Keratinocyte (primary cell): ENCODE measurements at regions not wholly inside any gene's neighbourhood (a gene's known extent, or its start where the extent isn't known, plus 50 kb on each side); places are given as distances from the start of the nearest gene placed in this dataset.

ENCODE experiments used
- DNase-seq: peaks from one replicate; pipeline ENCODE4 v3.0.0-alpha.2; 2011; ENCODE audit warnings: low read depth, missing footprints, low spot score
- FAIRE-seq: peaks from 2 replicates; lab custom pipeline; 2011; peaks lifted over from hg19 to GRCh38; lab: Jason Lieb, UNC
- H2AFZ ChIP-seq: 2 replicates; pipeline ENCODE4 v1.6.0; 2012; ENCODE audit warnings: low read length, control low read depth, inconsistent platforms; ENCODE audit not compliant: control insufficient read depth
- H3K27ac ChIP-seq: 2 replicates; pipeline ENCODE4 v1.5.1; 2011; ENCODE audit warnings: low read length; ENCODE audit not compliant: control insufficient read depth, insufficient read depth
- H3K27me3 ChIP-seq: 3 replicates; pipeline ENCODE4 v1.6.0; 2011; ENCODE audit warnings: low read length; ENCODE audit not compliant: control insufficient read depth, insufficient read depth; ENCODE audit errors: extremely low read depth
- H3K36me3 ChIP-seq, 2 experiments: 2 replicates in 1 of 2; 3 replicates in 1 of 2; pipeline ENCODE4 v1.5.1; 2011; ENCODE audit warnings: low read length in 2 of 2, mild to moderate bottlenecking in 1 of 2; ENCODE audit not compliant: control insufficient read depth in 2 of 2, insufficient read depth in 2 of 2; ENCODE audit errors: extremely low read depth in 1 of 2
- H3K4me1 ChIP-seq: 3 replicates; pipeline ENCODE4 v1.5.1; 2011; ENCODE audit warnings: low read length; ENCODE audit not compliant: control insufficient read depth, insufficient read depth; ENCODE audit errors: extremely low read depth
- H3K4me2 ChIP-seq: 3 replicates; pipeline ENCODE4 v1.6.0; 2011; ENCODE audit warnings: low read depth, low read length; ENCODE audit not compliant: control insufficient read depth, insufficient read depth; ENCODE audit errors: extremely low read depth
- H3K4me3 ChIP-seq, 3 experiments: fragments of 200-600 bp in 1 of 3; sonication (generic) in 1 of 3; 2 replicates in 2 of 3; 3 replicates in 1 of 3; pipeline ENCODE4 v1.5.1; 2011 to 2016; ENCODE audit warnings: low read length in 3 of 3, mild to moderate bottlenecking in 3 of 3, control low read depth in 2 of 3, inconsistent platforms in 1 of 3, low read depth in 1 of 3, mixed read lengths in 1 of 3, mixed run types in 1 of 3, moderate library complexity in 1 of 3; ENCODE audit not compliant: control insufficient read depth in 2 of 3, insufficient read depth in 2 of 3; ENCODE audit errors: extremely low read depth in 1 of 3
- H3K79me2 ChIP-seq: 2 replicates; pipeline ENCODE4 v1.6.0; 2012; ENCODE audit warnings: low read length; ENCODE audit not compliant: control insufficient read depth, insufficient read depth
- H3K9ac ChIP-seq: 3 replicates; pipeline ENCODE4 v1.6.0; 2011; ENCODE audit warnings: low read length; ENCODE audit not compliant: control insufficient read depth, insufficient read depth; ENCODE audit errors: extremely low read depth
- H3K9me1 ChIP-seq: 3 replicates; pipeline ENCODE4 v1.6.0; 2011; ENCODE audit warnings: low read length; ENCODE audit not compliant: control insufficient read depth, insufficient read depth; ENCODE audit errors: extremely low read depth
- H3K9me3 ChIP-seq: 2 replicates; pipeline ENCODE4 v1.5.1; 2012; ENCODE audit warnings: low read depth, low read length; ENCODE audit not compliant: control insufficient read depth
- H4K20me1 ChIP-seq: 3 replicates; pipeline ENCODE4 v1.6.0; 2011; ENCODE audit warnings: low read length; ENCODE audit not compliant: control insufficient read depth, insufficient read depth; ENCODE audit errors: extremely low read depth
- CTCF ChIP-seq, 3 experiments: IDR thresholded peaks in 1 of 3; conservative IDR thresholded peaks in 1 of 3; optimal IDR thresholded peaks in 1 of 3; 2 replicates in 2 of 3; 3 replicates in 1 of 3; pipeline versions ENCODE3 to v1.5.1; 2011; ENCODE audit warnings: low read length in 3 of 3, mild to moderate bottlenecking in 3 of 3, moderate library complexity in 2 of 3, control low read depth in 1 of 3, inconsistent platforms in 1 of 3; ENCODE audit not compliant: insufficient read depth in 2 of 3; ENCODE audit errors: extremely low read depth in 1 of 3
- EZH2 ChIP-seq: IDR thresholded peaks from one replicate; pipeline ENCODE4 v1.6.1; 2012; ENCODE audit warnings: inconsistent platforms, mild to moderate bottlenecking, low read length, moderate library complexity
- dilution Hi-C: fragments of 300-500 bp; cut with MboI; formaldehyde crosslinking; loops from one replicate; pipeline ENCODE4 v1.7.0; 2020; ENCODE audit warnings: low sequenced_read_pairs; ENCODE audit not compliant: extremely low pct_ligation_motif_present

- H3K36me3 ChIP-seq = no peaks in the 10 kb centered on the region
- no peaks in the 10 kb centered on the region for H3K4me1 ChIP-seq
- no peaks in the 10 kb centered on the region for H3K9me1 ChIP-seq
- dilution Hi-C loops = no loop called here
- H3K9me3 ChIP-seq = peaks cover 5% of the 10 kb centered on the region
- DNase-seq (no peak), FAIRE-seq (no peak)
- H4K20me1 ChIP-seq = no peaks in the 10 kb centered on the region
- no peak overlapping the region for H3K27ac ChIP-seq
- TF ChIP-seq CTCF (optimal IDR thresholded peaks at IDR 0.05 in 1 of 3, IDR thresholded peaks at IDR 0.05 in 1 of 3, conservative IDR thresholded peaks at IDR 0.05 in 1 of 3; ENCODE audit: extremely low read depth in 1 of 3, insufficient read depth in 2 of 3, low read length in 3 of 3) (no peak), EZH2 (no peak)
- H3K79me2 ChIP-seq = no peaks in the 10 kb centered on the region
- no peak overlapping the region for H3K9ac ChIP-seq
- no peaks in the 10 kb centered on the region for H3K27me3 ChIP-seq
- H3K4me2 ChIP-seq = no peak overlapping the region
- no peak overlapping the region for H2AFZ ChIP-seq
- H3K4me3 ChIP-seq = no peak overlapping the region
Observed at GRCh38 chr2:193816008-193816407, 1621.3 kb upstream of the TMEFF2 start.

- Histone ChIP-seq H2AFZ (no peak overlapping the region), H3K9ac (no peak overlapping the region), H3K4me3 (no peak overlapping the region), H3K9me3 (no peaks in the 10 kb centered on the region), H3K36me3 (no peaks in the 10 kb centered on the region), H3K79me2 (no peaks in the 10 kb centered on the region), H3K27me3 (no peaks in the 10 kb centered on the region), H3K4me2 (no peak overlapping the region), H3K4me1 (no peaks in the 10 kb centered on the region), H3K27ac (no peak overlapping the region), H3K9me1 (no peaks in the 10 kb centered on the region), H4K20me1 (no peaks in the 10 kb centered on the region)
- TF ChIP-seq EZH2 (no peak), CTCF (optimal IDR thresholded peaks at IDR 0.05 in 1 of 3, IDR thresholded peaks at IDR 0.05 in 1 of 3, conservative IDR thresholded peaks at IDR 0.05 in 1 of 3; ENCODE audit: extremely low read depth in 1 of 3, insufficient read depth in 2 of 3, low read length in 3 of 3) (no peak)
- FAIRE-seq (no peak), DNase-seq (no peak)
- dilution Hi-C loops = no loop called here
Observed at GRCh38 chr2:193810533-193810932, 1615.8 kb upstream of the TMEFF2 start.
